CD14-positive monocyte (primary cell): ENCODE measurements at regions not wholly inside any gene's neighbourhood (a gene's known extent, or its start where the extent isn't known, plus 50 kb on each side); places are given as distances from the start of the nearest gene placed in this dataset.

Experiments
- DNase-seq, 3 donors: peaks; one replicate each; pipeline ENCODE4 v3.0.0-alpha.2; 2011 to 2022
- H2AFZ ChIP-seq: 2 replicates; pipeline ENCODE4 v1.6.0; 2012; ENCODE audit warnings: mild to moderate bottlenecking, low read depth, low read length, inconsistent platforms; ENCODE audit not compliant: insufficient read depth, poor library complexity, severe bottlenecking
- H3K27ac ChIP-seq, 2 donors: 1 replicate in 1 of 2; 2 replicates in 1 of 2; pipeline ENCODE4 v1.5.1; 2012 to 2013; ENCODE audit warnings: low read length in 2 of 2, control low read depth in 1 of 2, inconsistent platforms in 1 of 2, low read depth in 1 of 2, mild to moderate bottlenecking in 1 of 2
- H3K27me3 ChIP-seq, 2 donors: one replicate each; pipeline versions ENCODE4 v1.6.0 to v1.6.1; 2011 to 2013; ENCODE audit warnings: low read length in 2 of 2; ENCODE audit not compliant: control insufficient read depth in 2 of 2, insufficient read depth in 2 of 2
- H3K36me3 ChIP-seq, 2 donors: replicated peaks in 1 of 2; 1 replicate in 1 of 2; 2 replicates in 1 of 2; pipeline versions ENCODE4 v1.5.1 to v1.6.1; 2012 to 2013; ENCODE audit warnings: low read length in 2 of 2, control low read depth in 1 of 2, inconsistent platforms in 1 of 2, mild to moderate bottlenecking in 1 of 2; ENCODE audit not compliant: insufficient read depth in 2 of 2, control insufficient read depth in 1 of 2
- H3K4me1 ChIP-seq, 2 donors: 1 replicate in 1 of 2; 2 replicates in 1 of 2; pipeline versions ENCODE4 v1.5.1 to v1.6.1; 2012 to 2013; ENCODE audit warnings: low read length in 2 of 2, control low read depth in 1 of 2, inconsistent platforms in 1 of 2, mild to moderate bottlenecking in 1 of 2, moderate library complexity in 1 of 2; ENCODE audit not compliant: insufficient read depth in 2 of 2, control insufficient read depth in 1 of 2
- H3K4me2 ChIP-seq: replicated peaks from 2 replicates; pipeline ENCODE3; 2012; ENCODE audit warnings: low read length, moderate library complexity, mild to moderate bottlenecking; ENCODE audit not compliant: poor library complexity, severe bottlenecking; ENCODE audit errors: extremely low read depth
- H3K4me3 ChIP-seq, 3 experiments: fragments of 200-600 bp in 1 of 3; sonication (generic) in 1 of 3; replicated peaks in 1 of 3; 1 replicate in 2 of 3; 2 replicates in 1 of 3; pipeline ENCODE4 v1.5.1; 2011 to 2013; ENCODE audit warnings: low read length in 3 of 3, mild to moderate bottlenecking in 3 of 3, control low read depth in 2 of 3, low read depth in 2 of 3, inconsistent platforms in 1 of 3, moderate library complexity in 1 of 3
- H3K79me2 ChIP-seq: 2 replicates; pipeline ENCODE4 v1.6.0; 2012; ENCODE audit warnings: mild to moderate bottlenecking, control low read depth, inconsistent platforms, low read length, moderate library complexity; ENCODE audit not compliant: insufficient read depth
- H3K9ac ChIP-seq: 2 replicates; pipeline ENCODE4 v1.6.0; 2017; ENCODE audit warnings: low read length, mild to moderate bottlenecking; ENCODE audit not compliant: insufficient read depth, poor library complexity, severe bottlenecking
- H3K9me3 ChIP-seq, 2 donors: replicated peaks in 1 of 2; 1 replicate in 1 of 2; 2 replicates in 1 of 2; pipeline versions ENCODE4 v1.5.1 to v1.6.1; 2012 to 2013; ENCODE audit warnings: low read length in 2 of 2, control low read depth in 1 of 2; ENCODE audit not compliant: control insufficient read depth in 1 of 2, insufficient read depth in 1 of 2
- H4K20me1 ChIP-seq: 2 replicates; pipeline ENCODE4 v1.6.0; 2012; ENCODE audit warnings: mild to moderate bottlenecking, low read length, control low read depth, moderate library complexity; ENCODE audit not compliant: insufficient read depth
- H3K27ac Mint-ChIP-seq, 7 donors: one replicate each; pipeline ENCODE4 v1.8.0; 2020; ENCODE audit warnings: mild to moderate bottlenecking in 7 of 7, mixed read lengths in 7 of 7, moderate library complexity in 6 of 7, inconsistent platforms in 2 of 7
- H3K27me3 Mint-ChIP-seq, 3 donors: one replicate each; pipeline ENCODE4 v1.8.0; 2021 to 2022; ENCODE audit warnings: low read depth in 3 of 3, mild to moderate bottlenecking in 3 of 3, mixed read lengths in 3 of 3, moderate library complexity in 3 of 3, inconsistent platforms in 1 of 3
- H3K36me3 Mint-ChIP-seq, 2 donors: one replicate each; pipeline ENCODE4 v1.8.0; 2020; ENCODE audit warnings: mixed read lengths in 2 of 2, inconsistent platforms in 1 of 2, mild to moderate bottlenecking in 1 of 2
- H3K4me1 Mint-ChIP-seq: one replicate; pipeline ENCODE4 v1.8.0; 2020; ENCODE audit warnings: mild to moderate bottlenecking, mixed read lengths
- H3K4me3 Mint-ChIP-seq, 2 donors: one replicate each; pipeline ENCODE4 v1.8.0; 2020; ENCODE audit warnings: mild to moderate bottlenecking in 2 of 2, mixed read lengths in 2 of 2, moderate library complexity in 1 of 2
- H3K9me3 Mint-ChIP-seq, 7 donors: one replicate each; pipeline ENCODE4 v1.8.0; 2020 to 2022; ENCODE audit warnings: mixed read lengths in 7 of 7, mild to moderate bottlenecking in 6 of 7, moderate library complexity in 6 of 7, inconsistent platforms in 2 of 7
- CTCF ChIP-seq: fragments of 200-600 bp; IDR thresholded peaks from one replicate; pipeline ENCODE4 v1.8.0; 2022; ENCODE audit warnings: antibody characterized with exemption, mild to moderate bottlenecking
- WGBS: methylation state at CpG from one replicate; pipeline ENCODE4 v1.1.5; 2013; ENCODE audit warnings: missing lambda C conversion rate; ENCODE audit not compliant: insufficient coverage; 5-methylcytosine and 5-hydroxymethylcytosine counted together
- intact Hi-C, 2 donors: fragments of 100-400 bp; cut with micrococcal nuclease; formaldehyde crosslinking; loops; one replicate each; pipeline versions ENCODE4 v1.15.0 to v1.15.1; 2023

GRCh38 chr1:47578026-47578720, 140.3 kb downstream of the FOXD2 start:
- H3K27ac ChIP-seq = no peak overlapping the region
- no peak for TF ChIP-seq CTCF
- H3K4me3 Mint-ChIP-seq = no peak overlapping the region

GRCh38 chr1:47578721-47579419, 141.0 kb downstream of the FOXD2 start:
- H3K9ac ChIP-seq = no peak overlapping the region
- H3K9me3 Mint-ChIP-seq = no peaks in the 10 kb centered on the region
- H3K4me3 ChIP-seq = no peak overlapping the region
- no peaks in the 10 kb centered on the region for H3K4me1 Mint-ChIP-seq
- no peak overlapping the region for H3K27ac Mint-ChIP-seq
- no peak overlapping the region for H3K27ac ChIP-seq
- no peaks in the 10 kb centered on the region for H3K4me1 ChIP-seq
- no peak overlapping the region for H2AFZ ChIP-seq
- H3K79me2 ChIP-seq = no peaks in the 10 kb centered on the region
- H3K27me3 Mint-ChIP-seq = peaks cover 0 to 17% (median 4%) of the 10 kb centered on the region in 3 donors
- no peak overlapping the region for H3K4me2 ChIP-seq
- H3K27me3 ChIP-seq = peaks cover 0 to 2% of the 10 kb centered on the region in 2 donors
- no peaks in the 10 kb centered on the region for H3K36me3 ChIP-seq
- no peak for DNase-seq
- H4K20me1 ChIP-seq = no peaks in the 10 kb centered on the region
- H3K9me3 ChIP-seq = no peaks in the 10 kb centered on the region
- no peak overlapping the region for H3K4me3 Mint-ChIP-seq
- TF ChIP-seq CTCF = no peak
- 79% methylated on average over 4 of the region's 10 CpGs for WGBS
- no peaks in the 10 kb centered on the region for H3K36me3 Mint-ChIP-seq
- intact Hi-C loops = no loop called here

More at GRCh38 chr1:47578026-47578720, 140.3 kb downstream of the FOXD2 start:
- Histone ChIP-seq H3K9me3 (no peaks in the 10 kb centered on the region), H3K79me2 (no peaks in the 10 kb centered on the region), H3K4me3 (no peak overlapping the region), H4K20me1 (no peaks in the 10 kb centered on the region), H3K4me2 (no peak overlapping the region), H3K4me1 (no peaks in the 10 kb centered on the region), H3K27me3 (peaks cover 0 to 2% of the 10 kb centered on the region in 2 donors), H3K36me3 (no peaks in the 10 kb centered on the region), H2AFZ (no peak overlapping the region), H3K9ac (no peak overlapping the region)
- Mint-ChIP-seq H3K36me3 (no peaks in the 10 kb centered on the region), H3K27ac (peak overlapping the region in 1 of 7 donors; percentile 49), H3K27me3 (peaks cover 0 to 14% (median 4%) of the 10 kb centered on the region in 3 donors), H3K9me3 (no peaks in the 10 kb centered on the region), H3K4me1 (no peaks in the 10 kb centered on the region)
- intact Hi-C loops = no loop called here
- 90% methylated on average over 10 of the region's 19 CpGs for WGBS
- DNase-seq = no peak
